ENCODE measurements at regions not wholly inside any gene's neighbourhood (a gene's known extent, or its start where the extent isn't known, plus 50 kb on each side); places are given as distances from the start of the nearest gene placed in this dataset.

DNA sequence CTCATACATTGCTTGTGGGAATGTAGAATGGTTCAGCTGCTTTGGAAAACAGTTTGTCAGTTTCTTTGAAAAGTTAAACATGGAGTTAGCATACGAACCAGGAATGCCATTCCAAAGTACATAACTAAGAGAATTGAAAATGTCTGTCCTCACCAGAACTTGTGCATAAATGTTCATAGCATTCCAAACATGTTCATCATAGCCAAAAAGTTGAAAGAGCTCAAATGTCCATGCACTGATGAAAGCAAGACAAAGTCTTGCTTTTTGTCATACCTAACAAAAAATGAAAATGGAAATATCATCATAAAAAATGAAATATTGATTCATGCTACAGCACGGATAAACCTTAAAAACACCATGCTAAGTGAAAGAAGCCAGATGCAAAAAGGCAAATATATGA lies 408.8 kb upstream of the UBE2E3 start:
- no peak overlapping the region for H2AK9ac ChIP-seq (replicated peaks; ENCODE audit: low read depth, low read length, poor library complexity)
- no peak overlapping the region for H2AK5ac ChIP-seq (ENCODE audit: low read depth, low read length)
- ATAC-seq (ENCODE audit: low read depth) (peak; percentile 86), DNase-seq (peak; percentile 77)
- no TSS peak for BruUV-seq (replicated peaks)
- no peak overlapping the region for H4K91ac ChIP-seq (ENCODE audit: insufficient read depth, low read depth, low read length)
- intact Hi-C loops (cut with micrococcal nuclease) = loop anchor here (5.0 to 10.0 kb wide), 2 partner anchors 99 to 187 kb away; no protein-coding TSS in a partner anchor
- no peaks in the 10 kb centered on the region for H3K4me1 ChIP-seq (ENCODE audit: control insufficient read depth, insufficient read depth, low read length)
- no peak overlapping the region for H3K18ac ChIP-seq (ENCODE audit: low read depth, low read length)
- H4K5ac ChIP-seq (ENCODE audit: low read depth, low read length) = no peak overlapping the region
- no peak overlapping the region for H4K8ac ChIP-seq (ENCODE audit: low read depth in 2 of 2, low read length in 2 of 2)
- TF ChIP-seq NFE2L2 (IDR thresholded peaks at IDR 0.05; ENCODE audit: low read depth, low read length) (no peak), MAFK (IDR thresholded peaks at IDR 0.05; ENCODE audit: low read depth, low read length) (no peak), CEBPB (IDR thresholded peaks at IDR 0.05; ENCODE audit: low read depth, low read length) (no peak), RCOR1 (IDR thresholded peaks at IDR 0.05; ENCODE audit: insufficient replicate concordance, low read length) (no peak), CHD1 (IDR thresholded peaks at IDR 0.05; ENCODE audit: low read depth, low read length) (no peak), POLR2A (IDR thresholded peaks at IDR 0.05; ENCODE audit: low read depth, low read length) (no peak), MXI1 (IDR thresholded peaks at IDR 0.05; ENCODE audit: borderline replicate concordance, low read depth, low read length) (no peak), SMC3 (IDR thresholded peaks at IDR 0.05; ENCODE audit: low read depth, low read length) (no peak), RFX5 (IDR thresholded peaks at IDR 0.05; ENCODE audit: low read depth, low read length) (no peak), FOS (IDR thresholded peaks at IDR 0.05; ENCODE audit: low read depth, low read length) (no peak), CTCF (conservative IDR thresholded peaks at IDR 0.05; ENCODE audit: low read depth, low read length) (no peak)
- TF ChIP-seq, protein P1, sequence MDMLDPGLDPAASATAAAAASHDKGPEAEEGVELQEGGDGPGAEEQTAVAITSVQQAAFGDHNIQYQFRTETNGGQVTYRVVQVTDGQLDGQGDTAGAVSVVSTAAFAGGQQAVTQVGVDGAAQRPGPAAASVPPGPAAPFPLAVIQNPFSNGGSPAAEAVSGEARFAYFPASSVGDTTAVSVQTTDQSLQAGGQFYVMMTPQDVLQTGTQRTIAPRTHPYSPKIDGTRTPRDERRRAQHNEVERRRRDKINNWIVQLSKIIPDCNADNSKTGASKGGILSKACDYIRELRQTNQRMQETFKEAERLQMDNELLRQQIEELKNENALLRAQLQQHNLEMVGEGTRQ (IDR thresholded peaks at IDR 0.05; ENCODE audit: low read depth, low read length) = no peak
- no peaks in the 10 kb centered on the region for H3K27me3 ChIP-seq (ENCODE audit: control insufficient read depth, insufficient read depth, low read length)
- in situ Hi-C loops (cut with MboI; ENCODE audit: low sequenced_read_pairs) = no loop called here
- no CpG with 5 or more reads among the region's 2 CpGs for WGBS, 2 experiments (ENCODE audit: extremely low coverage in 2 of 2, insufficient read length in 1 of 2)
- no peak overlapping the region for H3K4me3 ChIP-seq (ENCODE audit: insufficient read depth, low read depth, low read length)
- dilution Hi-C loops (cut with HindIII; ENCODE audit: low sequenced_read_pairs, unreplicated experiment) = no loop called here
- H3K36me3 ChIP-seq (ENCODE audit: control insufficient read depth, insufficient read depth, low read length) = no peaks in the 10 kb centered on the region
- no peak overlapping the region for H2AFZ ChIP-seq (replicated peaks; ENCODE audit: low read length, poor library complexity)
- no peaks in the 10 kb centered on the region for H4K20me1 ChIP-seq (ENCODE audit: insufficient read depth, low read length)
- peak overlapping the region; percentile 16; the same call in 1 of the 2 replicates for H3K4me2 ChIP-seq (ENCODE audit: low read depth, low read length)
- peak overlapping the region; percentile 3; the same call in 1 of the 2 replicates for H3K27ac ChIP-seq (ENCODE audit: insufficient read depth, low read length)
- no peak overlapping the region for H3K56ac ChIP-seq (ENCODE audit: extremely low read depth, insufficient read depth, low read length)
- no peak overlapping the region for H3K9ac ChIP-seq (ENCODE audit: low read depth, low read length)
- H3K4ac ChIP-seq (ENCODE audit: low read depth, low read length) = peak overlapping the region; percentile 10; the same call in 1 of the 2 replicates
- no peak overlapping the region for H2BK15ac ChIP-seq (ENCODE audit: low read depth, low read length)
- ChIA-PET CTCF (no interaction called here), POLR2A (ENCODE audit: unreplicated experiment) (no interaction called here)
- peak overlapping the region; percentile 28 for H2BK5ac ChIP-seq (ENCODE audit: low read depth, low read length, poor library complexity, severe bottlenecking)
- H2BK120ac ChIP-seq (ENCODE audit: low read depth, low read length) = 0 out of 2 replicates have a peak overlapping the region, but pooled peaks have one; percentile 61
- H2BK20ac ChIP-seq (ENCODE audit: low read depth, low read length) = no peak overlapping the region; the same call in 1 of the 2 replicates
- H3K23ac ChIP-seq (ENCODE audit: low read depth, low read length) = no peak overlapping the region
- no peaks in the 10 kb centered on the region for H3K79me1 ChIP-seq (ENCODE audit: low read depth in 1 of 2, low read length in 2 of 2)
- H3K9me3 ChIP-seq (ENCODE audit: control insufficient read depth, insufficient read depth, low read length) = no peaks in the 10 kb centered on the region
- no peaks in the 10 kb centered on the region for H3K9me1 ChIP-seq (ENCODE audit: insufficient read depth, low read length)
- no peak overlapping the region for H3K14ac ChIP-seq (replicated peaks; ENCODE audit: low read depth, low read length)
